HepG2 (cell line): ENCODE measurements at regions not wholly inside any gene's neighbourhood (a gene's known extent, or its start where the extent isn't known, plus 50 kb on each side); places are given as distances from the start of the nearest gene placed in this dataset.

Experiments
- ATAC-seq: fragments of 200-7000 bp; cut with Tn5 transposase; 3 replicates; pipeline ENCODE4 v1.9.1; 2020; ENCODE audit warnings: mild to moderate bottlenecking, moderate library complexity
- BruUV-seq: library from RNA; stranded (reverse); fragments of 400-500 nt; replicated peaks from 2 replicates; lab custom pipeline; 2021; lab: Mats Ljungman, UMichigan
- CTCF ChIA-PET: fragments of 300-600 bp; formaldehyde crosslinking; extraction: SDS; loops from one replicate; lab custom pipeline; 2021; ENCODE audit warnings: low total read pairs, inconsistent platforms, low intra/inter-chr PET ratio; lab: Yijun Ruan, JAX
- POLR2A ChIA-PET: fragments of 350-600 bp; sonication (Branson Sonifier 250); formaldehyde crosslinking; loops from one replicate; lab custom pipeline; 2020; ENCODE audit warnings: antibody characterized with exemption, inconsistent platforms; lab: Yijun Ruan, JAX
- DNase-seq: peaks from one replicate; pipeline ENCODE4 v3.0.0-alpha.2; 2015; ENCODE audit warnings: low spot score
- FAIRE-seq: peaks from 3 replicates; lab custom pipeline; 2011; peaks lifted over from hg19 to GRCh38; lab: Jason Lieb, UNC
- H2AFZ ChIP-seq: one replicate; pipeline ENCODE4 v1.6.1; 2011; ENCODE audit warnings: low read length, inconsistent platforms
- H3K27ac ChIP-seq: fragments of 300-600 bp; 3 replicates; pipeline ENCODE4 v1.8.0; 2011; ENCODE audit warnings: mixed run types, mild to moderate bottlenecking, mixed read lengths, low read length, inconsistent platforms; ENCODE audit not compliant: insufficient read depth; ENCODE audit errors: extremely low read length
- H3K27me3 ChIP-seq, 2 experiments: fragments of 200-600 bp in 1 of 2; 2 replicates in 1 of 2; 3 replicates in 1 of 2; pipeline versions ENCODE4 v1.6.0 to v1.8.0; 2011; ENCODE audit warnings: low read length in 2 of 2, mild to moderate bottlenecking in 2 of 2, moderate library complexity in 2 of 2, inconsistent platforms in 1 of 2; ENCODE audit not compliant: insufficient read depth in 2 of 2, control insufficient read depth in 1 of 2
- H3K36me3 ChIP-seq, 2 experiments: fragments of 200-600 bp in 1 of 2; replicated peaks in 1 of 2; 2 replicates in 1 of 2; 3 replicates in 1 of 2; pipeline versions ENCODE4 v1.5.1 to v1.8.0; 2011; ENCODE audit warnings: low read length in 2 of 2, inconsistent platforms in 1 of 2; ENCODE audit not compliant: insufficient read depth in 2 of 2, control insufficient read depth in 1 of 2
- H3K4me1 ChIP-seq: 2 replicates; pipeline ENCODE4 v1.5.1; 2012; ENCODE audit warnings: low read length, inconsistent platforms; ENCODE audit not compliant: insufficient read depth
- H3K4me2 ChIP-seq: 2 replicates; pipeline ENCODE4 v1.6.0; 2011; ENCODE audit warnings: low read depth, low read length, inconsistent platforms
- H3K4me3 ChIP-seq, 3 experiments: fragments of 200-600 bp in 1 of 3; sonication (generic), shearing (Covaris generic) in 1 of 3; replicated peaks in 1 of 3; 2 replicates each; pipeline ENCODE4 v1.5.1; 2011 to 2016; ENCODE audit warnings: low read length in 3 of 3, inconsistent platforms in 2 of 3, low read depth in 2 of 3, mild to moderate bottlenecking in 2 of 3, control low read depth in 1 of 3, mixed read lengths in 1 of 3; ENCODE audit not compliant: insufficient read depth in 1 of 3
- H3K79me2 ChIP-seq: one replicate; pipeline ENCODE4 v1.6.1; 2011; ENCODE audit warnings: low read length, inconsistent platforms; ENCODE audit not compliant: insufficient read depth
- H3K9ac ChIP-seq: 2 replicates; pipeline ENCODE4 v1.6.0; 2011; ENCODE audit warnings: mild to moderate bottlenecking, low read depth, low read length, inconsistent platforms; ENCODE audit not compliant: insufficient read depth
- H3K9me3 ChIP-seq: 2 replicates; pipeline ENCODE4 v1.5.1; 2012; ENCODE audit warnings: mild to moderate bottlenecking, low read length
- H4K20me1 ChIP-seq: 2 replicates; pipeline ENCODE4 v1.6.0; 2011; ENCODE audit warnings: inconsistent platforms, mild to moderate bottlenecking, low read length, moderate library complexity; ENCODE audit not compliant: insufficient read depth
- BCL6 ChIP-seq: IDR thresholded peaks from 2 replicates; pipeline ENCODE4 v1.6.1; 2016; ENCODE audit warnings: missing genetic modification reagents, missing compliant biosample characterization
- FOXM1 ChIP-seq: sonication (generic); formaldehyde crosslinking; IDR thresholded peaks from 2 replicates; pipeline ENCODE4 v1.5.0; 2020; ENCODE audit warnings: missing genetic modification reagents
- HCFC1 ChIP-seq: fragments of 150-350 bp; IDR thresholded peaks from 2 replicates; pipeline ENCODE4 v1.6.1; 2014; ENCODE audit warnings: low read depth, low read length
- IRF2 ChIP-seq: IDR thresholded peaks from 2 replicates; pipeline ENCODE4 v1.6.1; 2018; ENCODE audit warnings: missing genetic modification reagents, missing compliant biosample characterization
- JUN ChIP-seq: sonication (generic); formaldehyde crosslinking; IDR thresholded peaks from 2 replicates; pipeline ENCODE4 v1.4.0; 2020; ENCODE audit warnings: mild to moderate bottlenecking, missing genetic modification reagents
- MAFF ChIP-seq: IDR thresholded peaks from 2 replicates; pipeline ENCODE4 v1.6.1; 2011; ENCODE audit warnings: low read depth, low read length, improper control_type of control experiment
- MAFK ChIP-seq, 2 experiments: IDR thresholded peaks in 1 of 2; conservative IDR thresholded peaks in 1 of 2; 2 replicates each; pipeline ENCODE4 v1.6.1; 2011; ENCODE audit warnings: improper control_type of control experiment in 2 of 2, low read length in 2 of 2
- PITX1 ChIP-seq: sonication (generic); formaldehyde crosslinking; IDR thresholded peaks from 2 replicates; pipeline ENCODE4 v1.5.1; 2020; ENCODE audit warnings: mild to moderate bottlenecking, missing genetic modification reagents
- RBAK ChIP-seq: sonication (generic); formaldehyde crosslinking; IDR thresholded peaks from 2 replicates; pipeline ENCODE4 v1.5.1; 2020; ENCODE audit warnings: mild to moderate bottlenecking, missing genetic modification reagents
- RBFOX2 ChIP-seq: fragments of 200-400 bp; formaldehyde crosslinking; IDR thresholded peaks from 2 replicates; pipeline ENCODE4 v1.6.1; 2017; ENCODE audit warnings: low read depth, mild to moderate bottlenecking, low read length
- SNAPC2 ChIP-seq: sonication (generic); formaldehyde crosslinking; IDR thresholded peaks from 2 replicates; pipeline ENCODE4 v1.8.1; 2022; ENCODE audit warnings: mild to moderate bottlenecking, missing genetic modification reagents
- SOX6 ChIP-seq, 2 experiments: fragments of 450-650 bp in 1 of 2; sonication (generic) in 1 of 2; formaldehyde crosslinking in 1 of 2; IDR thresholded peaks; 2 replicates each; pipeline versions ENCODE4 v1.4.0 to v1.6.1; 2017 to 2020; ENCODE audit warnings: antibody characterized with exemption in 1 of 2, mild to moderate bottlenecking in 1 of 2, missing genetic modification reagents in 1 of 2
- SUZ12 ChIP-seq: fragments of 150-350 bp; IDR thresholded peaks from 2 replicates; pipeline ENCODE4 v1.6.1; 2014; ENCODE audit warnings: low read depth, low read length
- ZNF30 ChIP-seq: sonication (generic); formaldehyde crosslinking; IDR thresholded peaks from 2 replicates; pipeline ENCODE4 v1.5.0; 2020; ENCODE audit warnings: mild to moderate bottlenecking, missing genetic modification reagents
- ZNF44 ChIP-seq: sonication (generic); formaldehyde crosslinking; IDR thresholded peaks from 2 replicates; pipeline ENCODE4 v1.5.1; 2020; ENCODE audit warnings: mild to moderate bottlenecking, missing genetic modification reagents
- ZNF746 ChIP-seq: sonication (generic); formaldehyde crosslinking; IDR thresholded peaks from 2 replicates; pipeline ENCODE4 v1.8.0; 2022; ENCODE audit warnings: mild to moderate bottlenecking, missing genetic modification reagents
- ZNF839 ChIP-seq: sonication (generic); formaldehyde crosslinking; IDR thresholded peaks from 2 replicates; pipeline ENCODE4 v1.4.0; 2020; ENCODE audit warnings: missing genetic modification reagents, mild to moderate bottlenecking, borderline replicate concordance
- ZSCAN20 ChIP-seq: sonication (generic); formaldehyde crosslinking; IDR thresholded peaks from 2 replicates; pipeline ENCODE4 v1.4.0; 2020; ENCODE audit warnings: missing genetic modification reagents, mild to moderate bottlenecking, borderline replicate concordance
- ZSCAN29 ChIP-seq: sonication (generic); formaldehyde crosslinking; conservative IDR thresholded peaks from 2 replicates; pipeline ENCODE4 v1.4.0; 2020; ENCODE audit warnings: mild to moderate bottlenecking, missing genetic modification reagents
- WGBS: methylation state at CpG from one replicate; pipeline ENCODE4 v1.1.6; 2017; ENCODE audit warnings: low lambda C conversion rate; 5-methylcytosine and 5-hydroxymethylcytosine counted together
- in situ Hi-C: cut with HindIII; loops from 2 replicates; pipeline ENCODE4 v1.10.0; 2017; ENCODE audit warnings: low pct_unique_long_range_greater_than_20kb; ENCODE audit not compliant: extremely low pct_ligation_motif_present
- intact Hi-C: fragments of 100-400 bp; cut with micrococcal nuclease; formaldehyde crosslinking; loops from one replicate; pipeline ENCODE4 v1.10.0; 2022; ENCODE audit not compliant: unreplicated experiment
- TF ChIP-seq, protein P1 (sequence below): sonication (generic); formaldehyde crosslinking; IDR thresholded peaks from 2 replicates; pipeline ENCODE4 v1.9.0; 2022; ENCODE audit warnings: missing genetic modification reagents, mild to moderate bottlenecking, borderline replicate concordance

DNA sequence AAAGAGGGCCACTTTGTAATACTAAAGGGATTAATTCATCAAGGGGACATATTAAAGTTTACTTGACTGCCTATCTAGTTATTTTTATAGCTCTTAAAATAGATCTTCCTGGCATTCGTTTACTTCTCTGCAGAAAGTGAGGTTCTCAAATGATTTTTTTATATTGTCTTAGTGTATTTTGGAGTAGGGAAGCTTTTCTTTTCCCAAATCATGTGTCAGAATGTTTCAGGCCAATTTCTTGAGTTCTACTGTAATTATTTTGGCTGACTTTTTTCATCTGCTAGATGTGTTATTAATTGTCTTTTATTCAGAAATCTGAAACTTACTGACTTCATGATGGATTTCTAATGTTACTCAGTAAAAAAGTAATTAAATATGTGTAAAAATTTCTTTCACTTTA, 60.2 kb upstream of the FBXL7 start (continued):
- no peak for TF ChIP-seq SNAPC2 (CRISPR knock-in tag)
- no peak for TF ChIP-seq RBFOX2
- no peak for TF ChIP-seq ZNF746 (CRISPR knock-in tag)
- TF ChIP-seq, all 625 proteins: peak for 0

DNA sequence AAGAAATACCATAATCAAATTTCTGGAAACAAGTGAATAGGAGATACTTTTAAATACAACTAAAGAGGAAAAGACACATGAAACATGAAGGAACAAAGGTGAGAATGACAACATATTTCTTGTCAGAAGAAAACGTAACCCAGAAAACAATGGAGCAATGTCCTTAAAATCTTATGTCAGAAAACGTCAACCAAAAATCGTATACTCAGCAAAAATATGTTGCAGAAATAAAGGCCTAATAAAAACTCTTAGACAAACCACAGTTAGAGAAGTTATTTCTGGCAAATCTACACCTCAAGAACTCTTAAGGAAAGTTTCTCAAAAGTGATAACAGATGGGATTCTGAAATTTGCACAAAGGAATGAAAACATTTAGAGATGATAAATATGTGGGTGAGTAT, 66.3 kb upstream of the FBXL7 start:
- no peaks in the 10 kb centered on the region for H3K4me1 ChIP-seq
- ATAC-seq (no peak), DNase-seq (no peak)
- no peak overlapping the region for H3K9ac ChIP-seq
- BruUV-seq: no TSS peak
- no peak overlapping the region for H3K4me3 ChIP-seq
- CTCF ChIA-PET: no interaction called here
- no peak overlapping the region for H3K4me2 ChIP-seq
- H2AFZ ChIP-seq: no peak overlapping the region
- in situ Hi-C loops: no loop called here
- no peaks in the 10 kb centered on the region for H3K9me3 ChIP-seq
- no peaks in the 10 kb centered on the region for H4K20me1 ChIP-seq
- WGBS: 3% methylated on average over 3 of the region's 3 CpGs
- TF ChIP-seq SUZ12 (no peak), BCL6 (CRISPR knock-in tag) (no peak), MAFF (peak; percentile 91), ZNF44 (no peak), MAFK (conservative IDR thresholded peaks at IDR 0.05 in 1 of 2, IDR thresholded peaks at IDR 0.05 in 1 of 2; ENCODE audit: low read length in 2 of 2) (peak; percentile 92 to 94)
- TF ChIP-seq, all 625 proteins: peak for 2
- FAIRE-seq: no peak
- Histone ChIP-seq H3K36me3 (no peaks in the 10 kb centered on the region), H3K27ac (no peak overlapping the region), H3K27me3 (no peaks in the 10 kb centered on the region), H3K79me2 (no peaks in the 10 kb centered on the region)
- POLR2A ChIA-PET: no interaction called here
- intact Hi-C loops: no loop called here

DNA sequence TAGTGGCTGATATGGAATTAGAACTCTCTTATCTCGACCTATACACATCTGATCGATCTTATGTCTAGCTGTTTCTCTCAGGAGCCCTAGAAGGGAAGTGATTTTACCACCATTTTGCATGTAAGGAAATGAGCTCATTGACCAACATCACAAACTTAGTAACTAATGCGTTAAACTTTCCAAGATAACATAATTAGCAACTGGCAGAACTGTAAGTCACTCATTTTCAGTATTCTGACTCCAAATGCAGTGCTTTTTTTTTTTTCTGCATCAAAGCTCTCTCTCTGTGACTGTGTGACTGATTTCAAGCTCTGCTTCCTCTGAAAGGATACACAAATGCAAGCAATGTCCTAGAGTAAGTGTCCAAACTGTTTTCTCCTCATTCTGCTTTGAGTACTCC, 68.1 kb upstream of the FBXL7 start:
- Histone ChIP-seq H3K4me2 (no peak overlapping the region), H3K4me1 (no peaks in the 10 kb centered on the region), H3K9me3 (no peaks in the 10 kb centered on the region), H2AFZ (no peak overlapping the region), H3K27me3 (no peaks in the 10 kb centered on the region), H3K4me3 (no peak overlapping the region), H4K20me1 (no peaks in the 10 kb centered on the region), H3K36me3 (no peaks in the 10 kb centered on the region), H3K79me2 (no peaks in the 10 kb centered on the region), H3K27ac (no peak overlapping the region), H3K9ac (no peak overlapping the region)
- CTCF ChIA-PET: no interaction called here
- no peak for DNase-seq
- POLR2A ChIA-PET: no interaction called here
- no peak for ATAC-seq
- FAIRE-seq: no peak
- WGBS: 1% methylated on average over 3 of the region's 3 CpGs
- intact Hi-C loops: no loop called here
- BruUV-seq: no TSS peak
- in situ Hi-C loops: no loop called here
- no peak for TF ChIP-seq SOX6 (IDR thresholded peaks at IDR 0.05)
- TF ChIP-seq SOX6 (CRISPR knock-in tag; IDR thresholded peaks at IDR 0.05): no peak
- TF ChIP-seq ZNF30 (CRISPR knock-in tag): no peak
- TF ChIP-seq ZSCAN20: no peak
- no peak for TF ChIP-seq ZSCAN29 (CRISPR knock-in tag)
- TF ChIP-seq RBAK (CRISPR knock-in tag): no peak
- TF ChIP-seq FOXM1 (CRISPR knock-in tag): no peak
- no peak for TF ChIP-seq IRF2 (CRISPR knock-in tag)
- TF ChIP-seq, protein P1, sequence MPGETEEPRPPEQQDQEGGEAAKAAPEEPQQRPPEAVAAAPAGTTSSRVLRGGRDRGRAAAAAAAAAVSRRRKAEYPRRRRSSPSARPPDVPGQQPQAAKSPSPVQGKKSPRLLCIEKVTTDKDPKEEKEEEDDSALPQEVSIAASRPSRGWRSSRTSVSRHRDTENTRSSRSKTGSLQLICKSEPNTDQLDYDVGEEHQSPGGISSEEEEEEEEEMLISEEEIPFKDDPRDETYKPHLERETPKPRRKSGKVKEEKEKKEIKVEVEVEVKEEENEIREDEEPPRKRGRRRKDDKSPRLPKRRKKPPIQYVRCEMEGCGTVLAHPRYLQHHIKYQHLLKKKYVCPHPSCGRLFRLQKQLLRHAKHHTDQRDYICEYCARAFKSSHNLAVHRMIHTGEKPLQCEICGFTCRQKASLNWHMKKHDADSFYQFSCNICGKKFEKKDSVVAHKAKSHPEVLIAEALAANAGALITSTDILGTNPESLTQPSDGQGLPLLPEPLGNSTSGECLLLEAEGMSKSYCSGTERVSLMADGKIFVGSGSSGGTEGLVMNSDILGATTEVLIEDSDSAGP (CRISPR knock-in tag): no peak
- TF ChIP-seq JUN (CRISPR knock-in tag): no peak
- TF ChIP-seq PITX1 (CRISPR knock-in tag): no peak
- no peak for TF ChIP-seq HCFC1
- TF ChIP-seq ZNF839 (CRISPR knock-in tag): no peak
